Ishikawa (cell line): ENCODE measurements at regions not wholly inside any gene's neighbourhood (a gene's known extent, or its start where the extent isn't known, plus 50 kb on each side); places are given as distances from the start of the nearest gene placed in this dataset.

ENCODE experiments used
- CEBPB ChIP-seq: IDR thresholded peaks from 2 replicates; pipeline ENCODE4 v1.6.1; 2012
- CREB1 ChIP-seq: IDR thresholded peaks from 2 replicates; pipeline ENCODE4 v1.6.1; 2012; ENCODE audit warnings: low read depth
- EGR1 ChIP-seq: IDR thresholded peaks from 2 replicates; pipeline ENCODE4 v1.6.1; 2012
- EP300 ChIP-seq: IDR thresholded peaks from 2 replicates; pipeline ENCODE4 v1.6.1; 2012; ENCODE audit warnings: borderline replicate concordance
- FOXM1 ChIP-seq: IDR thresholded peaks from 2 replicates; pipeline ENCODE4 v1.6.1; 2012; ENCODE audit warnings: low read depth, borderline replicate concordance
- MAX ChIP-seq: IDR thresholded peaks from 2 replicates; pipeline ENCODE4 v1.6.1; 2012
- NFIC ChIP-seq: IDR thresholded peaks from 2 replicates; pipeline ENCODE4 v1.6.1; 2012
- RAD21 ChIP-seq: IDR thresholded peaks from 2 replicates; pipeline ENCODE4 v1.6.1; 2012; ENCODE audit warnings: low read depth
- REST ChIP-seq: IDR thresholded peaks from 2 replicates; pipeline ENCODE4 v1.6.1; 2012; ENCODE audit warnings: low read depth, mild to moderate bottlenecking
- TAF1 ChIP-seq: IDR thresholded peaks from 2 replicates; pipeline ENCODE4 v1.6.1; 2012; ENCODE audit warnings: low read depth, mild to moderate bottlenecking
- TCF12 ChIP-seq: IDR thresholded peaks from 2 replicates; pipeline ENCODE4 v1.6.1; 2012; ENCODE audit warnings: low read depth
- TEAD4 ChIP-seq: IDR thresholded peaks from 2 replicates; pipeline ENCODE4 v1.6.1; 2012
- USF1 ChIP-seq: IDR thresholded peaks from 2 replicates; pipeline ENCODE4 v1.6.1; 2012
- YY1 ChIP-seq: IDR thresholded peaks from 2 replicates; pipeline ENCODE4 v1.6.1; 2012; ENCODE audit warnings: low read depth
- ZBTB7A ChIP-seq: IDR thresholded peaks from 2 replicates; pipeline ENCODE4 v1.6.1; 2012; ENCODE audit warnings: low read depth

GRCh38 chr3:177679568-177680471 is 482.5 kb upstream of the TBL1XR1 start:
- no peak for TF ChIP-seq YY1
- TF ChIP-seq EGR1: no peak
- TF ChIP-seq TEAD4: no peak
- no peak for TF ChIP-seq MAX
- no peak for TF ChIP-seq CREB1
- TF ChIP-seq TAF1: no peak

GRCh38 chr3:177680472-177680821 is 483.2 kb upstream of the TBL1XR1 start:
- TF ChIP-seq MAX (no peak), YY1 (no peak), NFIC (no peak), RAD21 (no peak), ZBTB7A (no peak), USF1 (no peak), EP300 (no peak), CEBPB (no peak), TCF12 (no peak), EGR1 (no peak)

- TF ChIP-seq RAD21: no peak
- no peak for TF ChIP-seq EGR1
- no peak for TF ChIP-seq CREB1
- no peak for TF ChIP-seq CEBPB
- TF ChIP-seq YY1: no peak
- TF ChIP-seq USF1: no peak
- TF ChIP-seq EP300: no peak
- no peak for TF ChIP-seq TCF12
- TF ChIP-seq REST: no peak
- TF ChIP-seq NFIC: no peak
- TF ChIP-seq FOXM1: no peak
- no peak for TF ChIP-seq TEAD4
Observed at GRCh38 chr3:177681156-177681555, 483.9 kb upstream of the TBL1XR1 start.

- TF ChIP-seq FOXM1 (no peak), TEAD4 (no peak), CEBPB (no peak), TAF1 (no peak), EP300 (no peak), TCF12 (no peak)
Observed at GRCh38 chr3:177681852-177682251, 484.6 kb upstream of the TBL1XR1 start.

GRCh38 chr3:177683586-177683985 is 486.3 kb upstream of the TBL1XR1 start:
- no peak for TF ChIP-seq CREB1
- TF ChIP-seq FOXM1: no peak
- no peak for TF ChIP-seq TCF12
- no peak for TF ChIP-seq USF1
- TF ChIP-seq EP300: no peak
- no peak for TF ChIP-seq EGR1
- no peak for TF ChIP-seq CEBPB
- TF ChIP-seq ZBTB7A: no peak
- no peak for TF ChIP-seq MAX
- TF ChIP-seq YY1: no peak
- no peak for TF ChIP-seq REST
- no peak for TF ChIP-seq TAF1
- TF ChIP-seq NFIC: no peak
- no peak for TF ChIP-seq TEAD4
- no peak for TF ChIP-seq RAD21
